Fibroblast of upper back skin (primary cell): ENCODE measurements at regions not wholly inside any gene's neighbourhood (a gene's known extent, or its start where the extent isn't known, plus 50 kb on each side); places are given as distances from the start of the nearest gene placed in this dataset.
"Not testable (repeated sequence)": the region's sequence is repeated elsewhere in the genome, so short reads cannot be mapped to it uniquely, and the experiment has no call there.

Experiments used
- DNase-seq: peaks from one replicate; pipeline ENCODE4 v3.0.0-alpha.2; 2013

- no peak for DNase-seq
Observed at GRCh38 chr9:95574176-95574575, 57.4 kb upstream of the PTCH1 start.

- no peak for DNase-seq
Observed at GRCh38 chr9:95573463-95573862, 56.7 kb upstream of the PTCH1 start.

DNA sequence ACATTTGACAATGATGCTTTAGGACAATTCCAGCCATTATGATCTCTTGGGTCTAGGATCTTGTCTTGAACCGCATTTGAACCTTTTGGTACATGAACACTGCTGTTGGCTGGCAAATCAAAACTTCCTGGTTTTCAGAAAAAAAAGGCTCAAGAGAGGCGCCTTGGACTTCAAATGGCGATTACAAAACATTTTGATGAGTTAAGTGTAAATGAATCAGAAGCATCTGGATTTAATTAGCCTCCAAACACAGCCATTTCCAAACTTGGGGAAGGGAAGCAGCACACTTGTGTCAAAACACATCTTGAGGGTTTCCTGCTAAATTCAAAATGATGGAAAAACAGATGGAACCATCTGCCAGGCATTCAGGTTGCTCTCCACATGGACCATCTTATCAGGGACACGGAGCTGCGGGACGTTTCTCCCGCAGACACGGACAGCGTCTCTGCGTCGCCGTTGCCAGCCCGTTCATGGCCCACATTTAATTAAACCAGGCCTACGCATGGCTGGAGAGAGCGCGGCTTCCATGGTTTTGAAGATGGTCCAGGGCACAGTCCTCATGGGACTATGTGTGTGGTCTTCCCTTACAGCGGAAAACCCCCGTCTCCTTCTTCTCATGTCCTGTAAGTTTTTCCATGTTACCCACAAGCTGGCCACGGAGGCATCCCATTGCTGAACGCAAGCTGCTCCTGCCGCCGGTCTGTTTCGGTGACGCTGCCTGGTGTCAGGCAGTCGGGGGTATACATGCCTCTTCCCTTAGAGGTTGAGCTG lies 55.8 kb upstream of the PTCH1 start:
- DNase-seq: peak; percentile 86

GRCh38 chr9:95570646-95571045 lies 53.9 kb upstream of the PTCH1 start:
- peak; percentile 35 for DNase-seq

- DNase-seq: peak; percentile 35
Observed at GRCh38 chr9:95570150-95570549, 53.4 kb upstream of the PTCH1 start.

- DNase-seq: not testable (repeated sequence)
Observed at GRCh38 chr9:95568735-95569134, 52.0 kb upstream of the PTCH1 start.
